ENCODE measurements at regions not wholly inside any gene's neighbourhood (a gene's known extent, or its start where the extent isn't known, plus 50 kb on each side); places are given as distances from the start of the nearest gene placed in this dataset.

DNA sequence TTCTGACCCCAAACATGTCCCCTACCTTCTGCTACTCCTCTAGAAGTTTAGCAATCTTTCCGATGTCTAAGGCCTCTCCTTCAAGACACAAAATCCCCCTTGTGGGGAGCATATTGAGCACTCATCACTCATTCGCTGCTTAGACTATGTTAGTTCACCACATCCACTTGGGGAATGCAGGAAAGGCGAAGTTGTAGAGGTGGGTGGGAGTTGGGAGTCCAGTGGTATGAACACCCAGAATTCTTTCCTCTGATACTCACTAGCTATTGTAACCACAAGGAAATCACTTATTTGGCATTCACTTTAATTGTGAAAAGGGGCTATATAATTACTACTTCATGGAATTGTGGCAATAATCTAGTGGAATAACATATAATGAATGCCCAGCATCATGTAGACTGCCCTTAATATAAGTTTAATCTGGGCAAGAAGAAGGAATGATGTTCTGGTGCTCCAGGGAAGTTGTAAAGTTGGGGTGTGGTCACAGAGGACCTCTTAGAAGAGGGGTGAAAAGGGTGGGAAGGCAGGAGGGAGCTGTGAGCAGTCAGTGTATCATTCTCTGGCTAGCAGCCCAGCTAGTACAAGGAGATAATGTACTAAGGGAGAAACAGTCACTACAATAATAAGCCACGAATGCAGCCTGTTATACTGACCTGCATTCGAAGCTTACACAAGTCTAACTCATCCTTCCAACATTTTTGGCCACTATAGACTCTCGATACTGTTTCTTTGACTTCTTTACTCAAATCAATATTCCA, 468.2 kb upstream of the DIPK2B start:
- TF ChIP-seq POLR2A (IDR thresholded peaks at IDR 0.05; ENCODE audit: low read depth, low read length) (no peak), POLR2AphosphoS5 (IDR thresholded peaks at IDR 0.05; ENCODE audit: low read depth, low read length) (no peak), TAF1 (IDR thresholded peaks at IDR 0.05; ENCODE audit: low read depth, low read length) (no peak)
